Urinary bladder (tissue), 3 donors: ENCODE measurements at regions not wholly inside any gene's neighbourhood (a gene's known extent, or its start where the extent isn't known, plus 50 kb on each side); places are given as distances from the start of the nearest gene placed in this dataset.

ENCODE experiments used
- DNase-seq: peaks from one replicate; pipeline ENCODE4 v3.0.0-alpha.2; 2015; ENCODE audit errors: extremely low spot score
- H3K27ac ChIP-seq: one replicate; pipeline ENCODE4 v1.5.1; 2013; ENCODE audit warnings: low read depth, mild to moderate bottlenecking, moderate library complexity
- H3K36me3 ChIP-seq: one replicate; pipeline ENCODE4 v1.6.1; 2013; ENCODE audit warnings: mild to moderate bottlenecking, moderate library complexity; ENCODE audit not compliant: insufficient read depth
- H3K4me1 ChIP-seq: one replicate; pipeline ENCODE4 v1.6.1; 2013; ENCODE audit warnings: mild to moderate bottlenecking, moderate library complexity; ENCODE audit not compliant: insufficient read depth
- H3K4me3 ChIP-seq: one replicate; pipeline ENCODE4 v1.5.1; 2013; ENCODE audit warnings: low read depth, low read length
- WGBS: extraction: QIAGEN DNeasy Blood & Tissue Kit; methylation state at CpG from one replicate; pipeline ENCODE4 v1.1.7; 2013; 5-methylcytosine and 5-hydroxymethylcytosine counted together
- donor health status: healthy with polysubstance abuse.
- donor health status: healthy.

GRCh38 chr1:81391125-81391828 is 409.5 kb upstream of the ADGRL2 start:
- no peak for DNase-seq
- WGBS = 48% methylated on average over 4 of the region's 4 CpGs
- H3K27ac ChIP-seq = no peak overlapping the region
- no peaks in the 10 kb centered on the region for H3K4me1 ChIP-seq
- no peaks in the 10 kb centered on the region for H3K36me3 ChIP-seq
- no peak overlapping the region for H3K4me3 ChIP-seq

- WGBS = 96% methylated on average over 4 of the region's 4 CpGs
- no peak for DNase-seq
- H3K4me3 ChIP-seq = no peak overlapping the region
- no peaks in the 10 kb centered on the region for H3K4me1 ChIP-seq
- no peaks in the 10 kb centered on the region for H3K36me3 ChIP-seq
- no peak overlapping the region for H3K27ac ChIP-seq
Measured at GRCh38 chr1:81388435-81388834, 412.3 kb upstream of the ADGRL2 start.

DNA sequence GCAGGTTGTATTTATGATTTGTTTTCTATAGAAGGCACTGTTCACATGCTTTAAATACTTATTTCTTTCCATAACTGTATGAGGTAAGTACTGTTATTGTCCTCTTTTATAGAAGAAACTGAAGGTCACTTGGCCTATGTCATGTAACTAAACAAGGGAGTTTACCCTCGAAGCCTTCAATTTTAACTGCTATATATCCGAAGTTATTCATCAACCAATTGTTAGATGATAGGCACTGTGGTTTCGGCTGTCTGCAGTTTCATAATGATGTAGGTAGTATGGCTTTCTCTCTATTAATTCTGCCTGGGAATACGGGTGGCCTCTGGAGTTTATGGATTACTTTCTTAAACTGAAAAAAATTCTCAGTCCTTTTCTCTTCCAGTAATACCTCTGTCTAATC is 413.3 kb upstream of the ADGRL2 start:
- Histone ChIP-seq H3K4me3 (no peak overlapping the region), H3K4me1 (no peaks in the 10 kb centered on the region), H3K27ac (no peak overlapping the region), H3K36me3 (no peaks in the 10 kb centered on the region)
- DNase-seq = no peak
- 95% methylated on average over 4 of the region's 4 CpGs for WGBS

DNA sequence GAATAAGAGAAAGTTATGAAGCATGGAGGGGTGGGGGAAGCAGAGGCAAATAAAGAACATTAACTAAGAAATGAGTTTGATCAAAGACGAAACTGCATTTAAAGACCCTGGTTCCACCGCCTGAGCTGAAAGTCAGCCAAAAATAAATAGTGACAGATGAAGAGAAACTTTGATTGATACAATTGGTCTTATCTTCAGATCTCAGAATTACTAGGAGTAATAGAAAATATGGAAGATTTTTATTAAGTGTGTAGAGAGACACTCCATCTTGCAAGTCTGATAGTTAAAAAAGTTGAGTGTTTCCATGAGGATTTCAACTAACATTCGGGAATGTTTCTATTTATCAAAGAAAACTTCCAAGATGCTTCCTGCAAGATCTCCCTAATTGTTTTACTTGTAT is 418.2 kb upstream of the ADGRL2 start:
- WGBS = 87% methylated on average over 3 of the region's 3 CpGs
- H3K27ac ChIP-seq = no peak overlapping the region
- H3K4me3 ChIP-seq = no peak overlapping the region

GRCh38 chr1:81381881-81382280 is 418.9 kb upstream of the ADGRL2 start:
- 87% methylated on average over 5 of the region's 5 CpGs for WGBS

More for the DNA sequence above, 418.2 kb upstream of the ADGRL2 start:
- H3K36me3 ChIP-seq = no peaks in the 10 kb centered on the region
- DNase-seq = no peak
- no peaks in the 10 kb centered on the region for H3K4me1 ChIP-seq

DNA sequence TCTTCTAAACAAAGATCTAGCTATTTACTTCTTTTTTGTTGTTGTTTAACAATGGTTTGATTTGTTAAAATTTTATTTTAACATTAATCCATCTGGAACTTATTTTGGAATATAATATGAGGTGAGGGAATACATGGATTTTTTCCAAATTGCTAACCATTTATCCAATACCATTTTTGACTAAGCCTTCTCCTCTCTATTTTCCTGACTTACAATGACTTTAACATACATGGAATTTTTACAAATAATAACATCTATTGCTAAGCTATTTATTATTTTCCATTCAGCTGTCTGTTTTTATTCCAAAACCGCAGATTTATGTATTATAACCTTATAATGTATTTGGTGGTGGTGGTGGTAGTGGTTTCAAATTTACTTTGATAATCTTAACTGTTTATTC is 420.3 kb upstream of the ADGRL2 start:
- Histone ChIP-seq H3K27ac (no peak overlapping the region), H3K4me1 (no peaks in the 10 kb centered on the region), H3K36me3 (no peaks in the 10 kb centered on the region), H3K4me3 (no peak overlapping the region)
- no peak for DNase-seq
- WGBS = 98% methylated on average over 1 of the region's 1 CpG

More at GRCh38 chr1:81381881-81382280, 418.9 kb upstream of the ADGRL2 start:
- DNase-seq = no peak
- Histone ChIP-seq H3K4me1 (no peaks in the 10 kb centered on the region), H3K27ac (no peak overlapping the region), H3K4me3 (no peak overlapping the region), H3K36me3 (no peaks in the 10 kb centered on the region)

- no peaks in the 10 kb centered on the region for H3K36me3 ChIP-seq
- no peak for DNase-seq
- no peak overlapping the region for H3K4me3 ChIP-seq
- no peaks in the 10 kb centered on the region for H3K4me1 ChIP-seq
- 79% methylated on average over 8 of the region's 8 CpGs for WGBS
- no peak overlapping the region for H3K27ac ChIP-seq
Measured at GRCh38 chr1:81379430-81379829, 421.3 kb upstream of the ADGRL2 start.

- no peak overlapping the region for H3K4me3 ChIP-seq
- WGBS = 84% methylated on average over 3 of the region's 3 CpGs
Measured at GRCh38 chr1:81377406-81377805, 423.3 kb upstream of the ADGRL2 start.

GRCh38 chr1:81375884-81376548 is 424.7 kb upstream of the ADGRL2 start:
- H3K36me3 ChIP-seq = no peaks in the 10 kb centered on the region
- H3K4me3 ChIP-seq = no peak overlapping the region
- H3K27ac ChIP-seq = no peak overlapping the region
- WGBS = 94% methylated on average over 5 of the region's 5 CpGs
- no peaks in the 10 kb centered on the region for H3K4me1 ChIP-seq
- DNase-seq = no peak

More at GRCh38 chr1:81377406-81377805, 423.3 kb upstream of the ADGRL2 start:
- no peak for DNase-seq
- no peaks in the 10 kb centered on the region for H3K4me1 ChIP-seq
- no peaks in the 10 kb centered on the region for H3K36me3 ChIP-seq
- no peak overlapping the region for H3K27ac ChIP-seq

GRCh38 chr1:81374481-81374880 is 426.3 kb upstream of the ADGRL2 start:
- Histone ChIP-seq H3K27ac (no peak overlapping the region), H3K4me1 (no peaks in the 10 kb centered on the region), H3K36me3 (no peaks in the 10 kb centered on the region), H3K4me3 (no peak overlapping the region)
- WGBS = 97% methylated on average over 5 of the region's 5 CpGs
- DNase-seq = no peak

GRCh38 chr1:81371864-81372263 is 428.9 kb upstream of the ADGRL2 start:
- Histone ChIP-seq H3K36me3 (no peaks in the 10 kb centered on the region), H3K4me3 (no peak overlapping the region), H3K4me1 (no peaks in the 10 kb centered on the region), H3K27ac (no peak overlapping the region)
- WGBS = 88% methylated on average over 3 of the region's 3 CpGs
- DNase-seq = no peak

- no peak overlapping the region for H3K4me3 ChIP-seq
- no peaks in the 10 kb centered on the region for H3K36me3 ChIP-seq
- H3K27ac ChIP-seq = no peak overlapping the region
- DNase-seq = no peak
- H3K4me1 ChIP-seq = no peaks in the 10 kb centered on the region
Measured at GRCh38 chr1:81369833-81370232, 430.9 kb upstream of the ADGRL2 start.

GRCh38 chr1:81366173-81366572 is 434.6 kb upstream of the ADGRL2 start:
- Histone ChIP-seq H3K4me3 (no peak overlapping the region), H3K36me3 (no peaks in the 10 kb centered on the region), H3K4me1 (no peaks in the 10 kb centered on the region), H3K27ac (no peak overlapping the region)
- no peak for DNase-seq

DNA sequence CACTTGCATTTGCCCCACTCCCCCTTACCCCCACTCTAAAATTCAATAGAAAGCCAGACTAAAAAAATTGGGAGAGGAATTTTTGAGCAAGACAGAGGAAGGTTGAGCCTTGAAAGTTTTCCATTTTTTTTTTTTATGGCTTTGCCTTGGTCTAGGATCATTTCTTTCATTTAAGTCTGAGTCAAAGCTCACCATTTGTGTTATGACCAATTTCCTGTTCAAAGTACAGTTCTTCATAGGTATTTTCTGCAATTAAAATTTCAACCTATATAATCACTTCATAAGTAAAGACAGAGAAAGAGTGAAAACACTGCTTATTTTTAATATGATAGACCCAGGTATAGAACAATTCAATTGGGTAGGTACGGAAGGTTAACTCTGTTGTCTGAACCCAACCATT is 436.6 kb upstream of the ADGRL2 start:
- H3K36me3 ChIP-seq = no peaks in the 10 kb centered on the region
- H3K27ac ChIP-seq = no peak overlapping the region
- WGBS = 96% methylated on average over 1 of the region's 1 CpG
- no peak overlapping the region for H3K4me3 ChIP-seq
- DNase-seq = no peak
- no peaks in the 10 kb centered on the region for H3K4me1 ChIP-seq
